Memory B cell (primary cell): ENCODE measurements at regions not wholly inside any gene's neighbourhood (a gene's known extent, or its start where the extent isn't known, plus 50 kb on each side); places are given as distances from the start of the nearest gene placed in this dataset.
"Not testable (repeated sequence)": the region's sequence is repeated elsewhere in the genome, so short reads cannot be mapped to it uniquely, and the experiment has no call there.

Source experiments
- ATAC-seq: fragments of 150-1000 bp; cut with Tn5 transposase; 2 replicates; pipeline ENCODE4 v1.10.0; 2021; ENCODE audit warnings: low read depth, mild to moderate bottlenecking, moderate library complexity
- DNase-seq, 2 donors: peaks; one replicate each; pipeline ENCODE4 v3.0.0; 2022; ENCODE audit warnings: low spot score in 2 of 2
- H3K27ac Mint-ChIP-seq: one replicate; pipeline ENCODE4 v1.8.0; 2022; ENCODE audit warnings: mild to moderate bottlenecking, moderate library complexity, mixed read lengths
- H3K27me3 Mint-ChIP-seq: one replicate; pipeline ENCODE4 v1.8.0; 2022; ENCODE audit warnings: mixed read lengths
- H3K36me3 Mint-ChIP-seq: one replicate; pipeline ENCODE4 v1.8.0; 2022; ENCODE audit warnings: mild to moderate bottlenecking, mixed read lengths
- H3K4me1 Mint-ChIP-seq: one replicate; pipeline ENCODE4 v1.8.0; 2022; ENCODE audit warnings: mixed read lengths
- H3K4me3 Mint-ChIP-seq: one replicate; pipeline ENCODE4 v1.8.0; 2022; ENCODE audit warnings: mild to moderate bottlenecking, moderate library complexity, mixed read lengths
- H3K9me3 Mint-ChIP-seq: one replicate; pipeline ENCODE4 v1.8.0; 2022; ENCODE audit warnings: mixed read lengths

GRCh38 chr16:51230035-51230434 lies 79.0 kb upstream of the SALL1 start:
- not testable (repeated sequence) for H3K9me3 Mint-ChIP-seq, DNase-seq, H3K27me3 Mint-ChIP-seq, H3K36me3 Mint-ChIP-seq, H3K4me3 Mint-ChIP-seq, H3K27ac Mint-ChIP-seq, H3K4me1 Mint-ChIP-seq, ATAC-seq

GRCh38 chr16:51228097-51228659 lies 77.1 kb upstream of the SALL1 start:
- ATAC-seq (no peak), DNase-seq (no peak)
- Mint-ChIP-seq H3K9me3 (peaks cover 9% of the 10 kb centered on the region), H3K36me3 (no peaks in the 10 kb centered on the region), H3K27ac (no peak overlapping the region), H3K4me3 (no peak overlapping the region), H3K4me1 (no peaks in the 10 kb centered on the region), H3K27me3 (no peaks in the 10 kb centered on the region)

GRCh38 chr16:51225878-51226277 lies 74.8 kb upstream of the SALL1 start:
- Mint-ChIP-seq H3K9me3 (peaks cover 9% of the 10 kb centered on the region), H3K27me3 (no peaks in the 10 kb centered on the region), H3K4me3 (no peak overlapping the region), H3K27ac (no peak overlapping the region), H3K36me3 (no peaks in the 10 kb centered on the region), H3K4me1 (no peaks in the 10 kb centered on the region)
- DNase-seq (no peak), ATAC-seq (no peak)

- DNase-seq (no peak), ATAC-seq (no peak)
- H3K36me3 Mint-ChIP-seq = no peaks in the 10 kb centered on the region
- peaks cover 5% of the 10 kb centered on the region for H3K9me3 Mint-ChIP-seq
- H3K4me1 Mint-ChIP-seq = no peaks in the 10 kb centered on the region
- H3K27ac Mint-ChIP-seq = no peak overlapping the region
- H3K4me3 Mint-ChIP-seq = no peak overlapping the region
- no peaks in the 10 kb centered on the region for H3K27me3 Mint-ChIP-seq
Measured at GRCh38 chr16:51224317-51224716, 73.2 kb upstream of the SALL1 start.

GRCh38 chr16:51222016-51222415 lies 70.9 kb upstream of the SALL1 start:
- Mint-ChIP-seq H3K9me3 (peaks cover 7% of the 10 kb centered on the region), H3K36me3 (no peaks in the 10 kb centered on the region), H3K4me1 (no peaks in the 10 kb centered on the region), H3K4me3 (no peak overlapping the region), H3K27me3 (no peaks in the 10 kb centered on the region), H3K27ac (no peak overlapping the region)
- DNase-seq (no peak), ATAC-seq (no peak)

- no peak overlapping the region for H3K4me3 Mint-ChIP-seq
- no peaks in the 10 kb centered on the region for H3K4me1 Mint-ChIP-seq
- peaks cover 5% of the 10 kb centered on the region for H3K9me3 Mint-ChIP-seq
- H3K27ac Mint-ChIP-seq = no peak overlapping the region
- no peak for ATAC-seq
- no peak for DNase-seq
- no peaks in the 10 kb centered on the region for H3K36me3 Mint-ChIP-seq
- H3K27me3 Mint-ChIP-seq = peaks cover 2% of the 10 kb centered on the region
Measured at GRCh38 chr16:51211148-51211547, 60.1 kb upstream of the SALL1 start.

- peaks cover 2% of the 10 kb centered on the region for H3K27me3 Mint-ChIP-seq
- ATAC-seq (no peak), DNase-seq (no peak)
- H3K27ac Mint-ChIP-seq = no peak overlapping the region
- H3K9me3 Mint-ChIP-seq = peaks cover 3% of the 10 kb centered on the region
- H3K4me3 Mint-ChIP-seq = no peak overlapping the region
- H3K36me3 Mint-ChIP-seq = no peaks in the 10 kb centered on the region
- H3K4me1 Mint-ChIP-seq = no peaks in the 10 kb centered on the region
Measured at GRCh38 chr16:51210087-51210486, 59.0 kb upstream of the SALL1 start.

- Mint-ChIP-seq H3K27me3 (no peaks in the 10 kb centered on the region), H3K36me3 (no peaks in the 10 kb centered on the region), H3K4me3 (no peak overlapping the region), H3K4me1 (no peaks in the 10 kb centered on the region), H3K27ac (no peak overlapping the region), H3K9me3 (peaks cover 7% of the 10 kb centered on the region)
- DNase-seq = no peak
- no peak for ATAC-seq
Measured at GRCh38 chr16:51201604-51202003, 50.5 kb upstream of the SALL1 start.
